GM13977 (cell line): ENCODE measurements at regions not wholly inside any gene's neighbourhood (a gene's known extent, or its start where the extent isn't known, plus 50 kb on each side); places are given as distances from the start of the nearest gene placed in this dataset.

Experiments
- DNase-seq: peaks from one replicate; pipeline ENCODE4 v3.0.0; 2012; ENCODE audit warnings: low spot score
- in situ Hi-C: fragments of 300-500 bp; cut with MboI; formaldehyde crosslinking; loops from one replicate; pipeline ENCODE4 v1.12.0; 2022; ENCODE audit warnings: low sequenced_read_pairs, low pct_unique_long_range_greater_than_20kb, mixed read lengths, inconsistent platforms; ENCODE audit not compliant: unreplicated experiment
- TF ChIP-seq, protein P1 (sequence below): IDR thresholded peaks from 2 replicates; pipeline ENCODE4 v1.5.1; 2012; ENCODE audit warnings: mild to moderate bottlenecking, control low read depth; ENCODE audit not compliant: insufficient read depth; ENCODE audit errors: extremely low read depth, missing control alignments

DNA sequence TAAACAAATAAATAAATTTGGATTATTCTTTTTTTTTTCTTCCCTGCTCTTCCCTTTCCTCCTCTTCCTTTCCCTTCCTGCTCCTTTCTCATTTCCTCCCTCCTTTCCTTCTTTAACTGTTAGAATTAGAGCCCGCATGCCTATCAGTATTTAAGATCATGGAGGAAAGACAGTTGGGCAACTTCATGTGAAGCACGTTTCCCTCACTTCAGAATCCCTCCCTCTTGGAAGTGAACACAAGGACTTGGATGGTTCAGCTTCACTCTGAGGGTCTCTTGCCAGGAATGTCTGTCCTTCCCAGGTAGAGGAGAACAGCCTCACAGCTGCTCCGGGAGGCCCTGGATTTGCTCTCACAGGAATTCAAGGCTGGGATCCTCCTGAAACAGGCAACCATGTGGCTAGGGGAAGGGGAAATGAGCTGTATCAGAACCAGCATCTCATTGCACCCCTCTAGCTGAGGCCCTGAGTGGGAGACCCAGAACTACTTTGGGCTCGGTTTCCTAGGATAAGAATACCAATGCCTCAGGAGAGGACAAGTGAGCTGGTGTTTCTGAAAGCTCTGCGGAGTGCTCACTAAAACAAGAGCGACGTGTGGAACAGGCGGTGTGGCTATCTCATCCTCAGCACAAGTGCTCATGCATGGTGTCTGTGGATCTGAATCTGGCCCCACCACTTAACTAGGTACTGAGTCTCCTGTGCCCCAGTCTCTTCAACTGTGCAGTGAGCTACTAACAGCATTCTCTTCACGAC, 230.5 kb downstream of the MYCN start:
- TF ChIP-seq, protein P1, sequence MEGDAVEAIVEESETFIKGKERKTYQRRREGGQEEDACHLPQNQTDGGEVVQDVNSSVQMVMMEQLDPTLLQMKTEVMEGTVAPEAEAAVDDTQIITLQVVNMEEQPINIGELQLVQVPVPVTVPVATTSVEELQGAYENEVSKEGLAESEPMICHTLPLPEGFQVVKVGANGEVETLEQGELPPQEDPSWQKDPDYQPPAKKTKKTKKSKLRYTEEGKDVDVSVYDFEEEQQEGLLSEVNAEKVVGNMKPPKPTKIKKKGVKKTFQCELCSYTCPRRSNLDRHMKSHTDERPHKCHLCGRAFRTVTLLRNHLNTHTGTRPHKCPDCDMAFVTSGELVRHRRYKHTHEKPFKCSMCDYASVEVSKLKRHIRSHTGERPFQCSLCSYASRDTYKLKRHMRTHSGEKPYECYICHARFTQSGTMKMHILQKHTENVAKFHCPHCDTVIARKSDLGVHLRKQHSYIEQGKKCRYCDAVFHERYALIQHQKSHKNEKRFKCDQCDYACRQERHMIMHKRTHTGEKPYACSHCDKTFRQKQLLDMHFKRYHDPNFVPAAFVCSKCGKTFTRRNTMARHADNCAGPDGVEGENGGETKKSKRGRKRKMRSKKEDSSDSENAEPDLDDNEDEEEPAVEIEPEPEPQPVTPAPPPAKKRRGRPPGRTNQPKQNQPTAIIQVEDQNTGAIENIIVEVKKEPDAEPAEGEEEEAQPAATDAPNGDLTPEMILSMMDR = no peak
- DNase-seq = no peak
- in situ Hi-C loops = no loop called here

DNA sequence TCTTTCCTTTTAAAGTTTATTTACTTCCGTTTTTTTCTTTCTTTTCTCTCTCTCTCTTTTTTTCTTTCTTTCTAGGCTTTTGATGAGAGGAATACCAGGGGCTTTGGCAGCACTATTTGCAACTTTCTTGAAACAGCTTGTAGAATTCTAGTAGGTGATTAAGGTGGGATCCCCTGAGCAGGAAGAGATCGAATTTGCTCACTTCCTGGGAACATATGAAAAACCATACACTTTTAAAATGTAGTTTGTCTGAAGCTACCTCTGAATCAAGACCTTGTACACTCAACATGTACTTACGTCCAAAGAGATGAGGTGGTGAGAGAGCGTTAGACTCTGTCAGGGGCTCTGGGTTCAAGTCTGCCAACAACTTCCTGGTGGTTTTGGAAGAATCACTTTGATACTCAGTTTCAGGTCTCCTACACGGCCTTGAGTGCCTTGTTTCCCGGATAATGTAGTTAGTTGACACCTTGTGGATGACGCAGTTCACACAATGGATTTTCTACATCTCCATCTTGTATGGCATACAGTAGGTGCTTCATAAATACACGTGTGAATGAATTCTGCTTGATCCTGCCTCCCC, 229.1 kb downstream of the MYCN start:
- DNase-seq = no peak
- TF ChIP-seq, protein P1 = no peak
- in situ Hi-C loops = no loop called here

DNA sequence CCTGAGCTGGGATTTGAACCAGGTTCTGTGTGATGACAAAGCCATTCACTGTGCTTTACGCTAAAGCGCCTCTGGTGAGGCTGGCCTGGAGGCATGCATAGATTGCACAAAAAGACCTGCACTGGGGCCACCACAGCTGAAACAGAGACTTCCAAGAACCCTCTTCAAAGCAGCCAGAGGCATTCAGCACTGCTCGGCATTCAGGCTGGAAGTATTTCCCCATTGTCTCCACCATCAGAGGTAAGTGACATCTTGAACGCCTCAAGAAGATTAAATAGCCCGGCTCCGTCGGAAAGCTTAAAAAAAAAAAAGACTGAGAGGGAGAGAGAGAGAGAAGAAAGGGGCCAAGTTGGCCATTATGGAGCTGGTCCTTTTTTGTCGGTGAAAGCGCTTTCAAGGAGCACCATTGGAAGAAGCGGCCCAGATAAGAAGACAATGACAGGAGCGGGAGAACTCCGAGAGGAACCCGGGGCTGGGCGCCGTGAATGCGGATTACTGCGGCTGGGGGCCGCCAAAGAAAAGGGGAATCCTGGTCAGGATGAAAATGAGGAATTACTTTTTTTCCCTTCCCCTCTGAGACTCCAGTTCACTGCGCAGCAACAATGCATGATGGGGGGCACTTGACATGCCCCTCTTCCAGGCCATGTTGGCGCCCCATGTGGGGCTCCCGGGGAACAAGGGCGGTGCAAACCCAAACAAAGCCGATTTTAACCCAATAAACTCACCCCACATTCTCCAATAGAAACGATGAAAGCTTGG, 228.3 kb downstream of the MYCN start:
- no peak for DNase-seq
- in situ Hi-C loops = no loop called here
- TF ChIP-seq, protein P1 = no peak

DNA sequence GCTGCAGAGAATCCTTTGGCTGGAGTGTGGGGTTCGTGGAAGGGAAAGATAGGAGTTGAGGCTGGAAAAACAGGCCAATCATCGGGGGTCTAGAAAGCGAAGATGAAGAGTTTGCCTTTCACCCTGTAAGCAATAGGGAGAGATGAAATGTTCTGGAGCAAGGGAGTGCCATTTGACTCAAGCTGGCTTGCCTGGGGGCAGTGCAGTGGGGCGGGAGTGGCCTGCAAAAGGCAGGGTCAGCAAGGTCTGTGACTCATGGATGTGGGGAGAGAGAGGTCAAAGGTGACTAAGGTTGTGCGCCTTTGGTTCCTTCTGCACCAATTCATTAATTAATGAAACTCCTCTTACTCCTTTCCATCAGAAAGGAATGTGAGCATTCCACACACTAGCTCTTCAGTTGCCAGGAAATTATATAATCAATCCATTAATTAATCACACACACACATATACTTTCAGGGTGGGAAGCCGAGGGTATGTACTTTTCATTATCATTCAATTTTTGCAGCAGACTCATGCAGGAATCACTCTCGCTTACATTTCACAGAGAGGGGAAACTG, 227.6 kb downstream of the MYCN start:
- no peak for DNase-seq
- in situ Hi-C loops = no loop called here
- TF ChIP-seq, protein P1 = no peak

DNA sequence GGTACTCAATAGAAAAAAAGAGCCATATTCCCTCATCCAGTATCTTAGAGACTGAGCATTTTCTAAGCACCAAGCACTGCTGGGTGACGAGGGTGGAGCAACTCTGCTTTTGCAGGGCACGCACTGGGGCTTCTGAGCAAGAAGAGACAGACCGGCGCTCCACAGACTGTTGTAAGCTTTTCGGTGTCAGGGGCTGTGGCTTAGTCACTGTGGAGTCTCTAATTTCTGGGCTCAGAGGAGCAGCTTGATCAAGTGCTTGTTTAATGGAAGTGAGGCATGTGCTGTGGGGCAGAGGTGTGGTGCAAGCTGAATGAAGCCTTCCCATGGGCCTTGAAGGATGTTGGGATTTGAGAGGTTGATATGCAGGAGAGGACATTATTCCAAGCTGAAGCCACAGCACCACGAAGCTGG, 227.1 kb downstream of the MYCN start:
- DNase-seq = no peak
- in situ Hi-C loops = no loop called here
- TF ChIP-seq, protein P1 = no peak

DNA sequence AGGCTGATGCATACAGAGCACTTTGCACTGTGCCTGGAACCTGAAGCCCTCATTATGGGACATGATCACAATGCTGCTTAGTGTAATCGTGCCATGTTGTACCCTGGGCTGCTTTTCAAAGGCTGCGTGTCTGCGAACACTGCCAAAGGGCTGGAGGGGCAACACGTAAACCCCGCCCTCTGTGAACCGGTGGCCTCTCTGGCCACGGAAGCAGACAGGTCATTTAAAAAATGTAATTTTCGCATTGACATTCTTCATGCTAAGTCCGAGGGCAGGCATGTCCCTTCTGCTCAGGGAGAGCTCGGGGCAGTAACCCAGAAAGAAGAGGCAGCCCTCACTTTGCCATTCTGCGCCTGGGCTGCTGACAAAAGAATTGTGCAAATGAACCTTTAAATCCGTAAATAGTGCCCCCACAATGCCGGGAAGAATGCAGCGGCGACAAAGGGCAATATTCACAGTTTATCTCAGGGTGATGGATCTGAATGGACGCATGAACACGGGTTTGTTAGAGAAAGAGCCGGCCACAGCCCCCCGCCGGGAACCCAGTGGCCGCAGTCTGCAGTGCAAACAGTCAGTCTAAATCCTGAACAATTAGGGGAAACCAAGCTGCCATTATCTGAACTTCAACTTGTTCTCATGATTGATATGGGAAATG, 226.1 kb downstream of the MYCN start:
- DNase-seq = no peak
- in situ Hi-C loops = no loop called here
- TF ChIP-seq, protein P1 = no peak
